ENCODE measurements at regions not wholly inside any gene's neighbourhood (a gene's known extent, or its start where the extent isn't known, plus 50 kb on each side); places are given as distances from the start of the nearest gene placed in this dataset.

DNA sequence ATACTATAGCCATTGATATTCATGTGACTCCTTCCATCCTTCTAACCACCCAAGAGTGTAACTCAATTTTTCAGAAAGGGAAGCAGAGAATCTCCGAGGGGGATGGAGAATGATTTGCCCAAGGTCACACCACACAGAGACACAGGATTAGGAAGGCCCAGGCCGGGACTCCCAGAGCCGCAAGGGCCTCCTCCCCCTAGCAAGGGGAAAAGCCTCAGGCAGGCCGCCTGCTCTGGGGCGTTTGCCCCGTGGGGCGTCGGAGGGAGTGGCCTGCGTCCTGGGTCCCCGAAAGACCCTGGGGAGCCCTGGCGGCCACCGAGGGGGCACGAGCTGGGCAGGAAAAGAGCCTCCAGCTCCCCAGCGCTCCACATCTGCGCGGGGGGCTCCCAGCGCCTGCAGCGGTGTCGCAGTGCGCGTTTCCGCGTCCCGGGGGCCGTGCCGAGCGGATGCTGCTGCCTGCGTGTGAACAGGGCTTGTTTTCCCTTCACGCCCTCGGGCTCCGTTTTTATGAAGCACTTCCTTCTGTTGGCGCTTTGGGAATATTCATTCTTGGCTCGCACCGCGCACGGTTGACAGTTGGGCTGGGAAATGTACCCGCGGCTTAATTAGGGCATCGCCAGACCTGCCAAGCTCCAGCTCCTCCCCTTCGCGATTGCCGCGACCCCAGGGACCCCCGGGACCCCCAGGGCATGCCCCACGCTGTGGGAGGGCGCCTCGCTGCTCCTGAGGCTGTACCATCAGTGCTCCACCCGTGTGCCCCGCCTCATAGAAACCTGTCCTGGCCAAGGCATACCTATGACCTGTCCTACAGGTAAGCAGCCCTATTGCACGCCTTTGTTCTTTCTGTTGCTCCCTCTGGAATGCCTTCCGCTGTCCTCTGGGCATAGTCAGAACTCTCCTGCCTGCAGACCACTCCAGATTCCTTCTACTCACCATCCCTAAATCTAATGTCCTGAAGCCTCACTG is 158.9 kb upstream of the GLI2 start:
- Histone ChIP-seq H2AFZ (ENCODE audit: low read length) (no peak overlapping the region), H3K4me1 (ENCODE audit: insufficient read depth, low read length, severe bottlenecking) (no peaks in the 10 kb centered on the region), H3K27me3 (ENCODE audit: insufficient read depth, low read length) (no peaks in the 10 kb centered on the region), H3K9me3 (ENCODE audit: low read length) (no peaks in the 10 kb centered on the region), H3K4me3 (ENCODE audit: low read depth, low read length, poor library complexity, severe bottlenecking) (no peak overlapping the region), H3K79me2 (ENCODE audit: insufficient read depth, low read length) (no peaks in the 10 kb centered on the region), H3F3A (ENCODE audit: insufficient read depth, low read length) (no peaks in the 10 kb centered on the region), H3K9me2 (ENCODE audit: low read depth, low read length) (no peaks in the 10 kb centered on the region), H4K20me1 (ENCODE audit: insufficient read depth, low read length) (no peaks in the 10 kb centered on the region), H3K9ac (ENCODE audit: low read length) (no peak overlapping the region), H3K36me3 (ENCODE audit: insufficient read depth, low read length) (no peaks in the 10 kb centered on the region), H3K4me2 (ENCODE audit: low read length) (no peak overlapping the region), H3K27ac (ENCODE audit: low read depth, low read length, poor library complexity, severe bottlenecking) (no peak overlapping the region)
- no peak for TF ChIP-seq EZH2 (IDR thresholded peaks at IDR 0.05; ENCODE audit: borderline replicate concordance, low read length)
- TF ChIP-seq, protein P1, sequence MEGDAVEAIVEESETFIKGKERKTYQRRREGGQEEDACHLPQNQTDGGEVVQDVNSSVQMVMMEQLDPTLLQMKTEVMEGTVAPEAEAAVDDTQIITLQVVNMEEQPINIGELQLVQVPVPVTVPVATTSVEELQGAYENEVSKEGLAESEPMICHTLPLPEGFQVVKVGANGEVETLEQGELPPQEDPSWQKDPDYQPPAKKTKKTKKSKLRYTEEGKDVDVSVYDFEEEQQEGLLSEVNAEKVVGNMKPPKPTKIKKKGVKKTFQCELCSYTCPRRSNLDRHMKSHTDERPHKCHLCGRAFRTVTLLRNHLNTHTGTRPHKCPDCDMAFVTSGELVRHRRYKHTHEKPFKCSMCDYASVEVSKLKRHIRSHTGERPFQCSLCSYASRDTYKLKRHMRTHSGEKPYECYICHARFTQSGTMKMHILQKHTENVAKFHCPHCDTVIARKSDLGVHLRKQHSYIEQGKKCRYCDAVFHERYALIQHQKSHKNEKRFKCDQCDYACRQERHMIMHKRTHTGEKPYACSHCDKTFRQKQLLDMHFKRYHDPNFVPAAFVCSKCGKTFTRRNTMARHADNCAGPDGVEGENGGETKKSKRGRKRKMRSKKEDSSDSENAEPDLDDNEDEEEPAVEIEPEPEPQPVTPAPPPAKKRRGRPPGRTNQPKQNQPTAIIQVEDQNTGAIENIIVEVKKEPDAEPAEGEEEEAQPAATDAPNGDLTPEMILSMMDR (IDR thresholded peaks at IDR 0.05; ENCODE audit: low read length) = no peak

DNA sequence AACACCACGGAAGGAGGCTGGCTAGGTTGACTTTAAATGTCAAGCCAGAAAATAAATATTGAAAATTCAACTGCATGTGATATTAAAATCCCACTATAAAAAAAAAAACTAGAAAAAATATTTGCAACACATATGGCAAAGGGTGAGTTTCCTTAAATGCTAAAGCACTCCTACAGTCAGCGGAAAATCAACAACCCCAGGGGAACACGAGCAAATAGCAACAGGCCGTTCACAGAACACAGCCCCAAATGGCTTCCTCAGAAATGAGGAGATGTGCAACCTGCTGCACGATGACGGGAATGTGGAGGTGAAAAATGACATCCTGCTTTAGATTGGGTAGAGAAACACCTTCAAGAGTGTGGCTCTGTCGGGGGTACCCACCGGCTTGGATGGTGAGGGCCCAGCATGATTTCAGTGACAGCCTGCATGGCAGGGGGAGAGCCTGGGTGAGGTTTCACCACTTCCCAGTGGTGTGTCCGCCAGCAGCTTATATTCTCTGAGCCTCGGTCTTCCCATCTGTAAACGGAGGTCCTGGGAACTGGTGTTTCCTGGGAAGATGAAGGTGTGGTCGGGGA is 157.9 kb upstream of the GLI2 start:
- Histone ChIP-seq H3F3A (ENCODE audit: insufficient read depth, low read length) (no peaks in the 10 kb centered on the region), H3K27ac (ENCODE audit: low read depth, low read length, poor library complexity, severe bottlenecking) (no peak overlapping the region), H3K4me3 (ENCODE audit: low read depth, low read length, poor library complexity, severe bottlenecking) (no peak overlapping the region), H3K4me1 (ENCODE audit: insufficient read depth, low read length, severe bottlenecking) (no peaks in the 10 kb centered on the region), H3K9ac (ENCODE audit: low read length) (no peak overlapping the region), H3K79me2 (ENCODE audit: insufficient read depth, low read length) (no peaks in the 10 kb centered on the region), H3K27me3 (ENCODE audit: insufficient read depth, low read length) (no peaks in the 10 kb centered on the region), H3K4me2 (ENCODE audit: low read length) (no peak overlapping the region), H3K9me3 (ENCODE audit: low read length) (no peaks in the 10 kb centered on the region), H4K20me1 (ENCODE audit: insufficient read depth, low read length) (no peaks in the 10 kb centered on the region), H3K36me3 (ENCODE audit: insufficient read depth, low read length) (no peaks in the 10 kb centered on the region), H3K9me2 (ENCODE audit: low read depth, low read length) (no peaks in the 10 kb centered on the region), H2AFZ (ENCODE audit: low read length) (no peak overlapping the region)
- TF ChIP-seq, protein P1 (IDR thresholded peaks at IDR 0.05; ENCODE audit: low read length) = no peak
- no peak for TF ChIP-seq EZH2 (IDR thresholded peaks at IDR 0.05; ENCODE audit: borderline replicate concordance, low read length)

GRCh38 chr2:120578576-120579352 is 156.9 kb upstream of the GLI2 start:
- no peaks in the 10 kb centered on the region for H3K27me3 ChIP-seq (ENCODE audit: insufficient read depth, low read length)
- H3K4me2 ChIP-seq (ENCODE audit: low read length) = no peak overlapping the region
- no peaks in the 10 kb centered on the region for H3K9me3 ChIP-seq (ENCODE audit: low read length)
- H3K27ac ChIP-seq (ENCODE audit: low read depth, low read length, poor library complexity, severe bottlenecking) = no peak overlapping the region
- no peak overlapping the region for H3K9ac ChIP-seq (ENCODE audit: low read length)
- H2AFZ ChIP-seq (ENCODE audit: low read length) = no peak overlapping the region
- H3K4me3 ChIP-seq (ENCODE audit: low read depth, low read length, poor library complexity, severe bottlenecking) = no peak overlapping the region
- no peaks in the 10 kb centered on the region for H4K20me1 ChIP-seq (ENCODE audit: insufficient read depth, low read length)
- H3F3A ChIP-seq (ENCODE audit: insufficient read depth, low read length) = no peaks in the 10 kb centered on the region
- H3K9me2 ChIP-seq (ENCODE audit: low read depth, low read length) = no peaks in the 10 kb centered on the region
- no peaks in the 10 kb centered on the region for H3K79me2 ChIP-seq (ENCODE audit: insufficient read depth, low read length)
- no peaks in the 10 kb centered on the region for H3K36me3 ChIP-seq (ENCODE audit: insufficient read depth, low read length)
- H3K4me1 ChIP-seq (ENCODE audit: insufficient read depth, low read length, severe bottlenecking) = no peaks in the 10 kb centered on the region
- no peak for TF ChIP-seq EZH2 (IDR thresholded peaks at IDR 0.05; ENCODE audit: borderline replicate concordance, low read length)
- TF ChIP-seq, protein P1 (IDR thresholded peaks at IDR 0.05; ENCODE audit: low read length) = no peak

All from OCI-LY1 (cell line).